H1 (cell line): ENCODE measurements at regions not wholly inside any gene's neighbourhood (a gene's known extent, or its start where the extent isn't known, plus 50 kb on each side); places are given as distances from the start of the nearest gene placed in this dataset.

ENCODE experiments used
- BCL11A ChIP-seq, 2 experiments: IDR thresholded peaks; one replicate each; pipeline ENCODE4 v1.6.1; 2011; ENCODE audit warnings: low read depth in 2 of 2, low read length in 2 of 2, mild to moderate bottlenecking in 2 of 2
- CHD1 ChIP-seq: IDR thresholded peaks from 2 replicates; pipeline ENCODE4 v1.6.1; 2012; ENCODE audit warnings: low read depth, low read length, improper control_type of control experiment
- GTF2F1 ChIP-seq: IDR thresholded peaks from 2 replicates; pipeline ENCODE4 v1.6.1; 2012; ENCODE audit warnings: low read depth, low read length, improper control_type of control experiment, borderline replicate concordance
- JUND ChIP-seq: IDR thresholded peaks from 2 replicates; pipeline ENCODE4 v1.6.1; 2011; ENCODE audit warnings: mild to moderate bottlenecking, improper control_type of control experiment, low read length
- KDM1A ChIP-seq: fragments of 200-600, 300-600 bp; sonication (generic); IDR thresholded peaks from 2 replicates; pipeline ENCODE4 v1.7.1; 2016; ENCODE audit warnings: mild to moderate bottlenecking, low read length, borderline replicate concordance
- PHF8 ChIP-seq: fragments of 200-600 bp; sonication (generic); conservative IDR thresholded peaks from 2 replicates; pipeline ENCODE4 v1.7.1; 2012; ENCODE audit warnings: low read depth, mild to moderate bottlenecking, inconsistent platforms, low read length, moderate library complexity
- POU5F1 ChIP-seq: IDR thresholded peaks from 2 replicates; pipeline ENCODE4 v1.6.1; 2011; ENCODE audit warnings: low read depth, mild to moderate bottlenecking, low read length, moderate library complexity
- RFX5 ChIP-seq: IDR thresholded peaks from 2 replicates; pipeline ENCODE4 v1.6.1; 2011; ENCODE audit warnings: low read depth, low read length, improper control_type of control experiment, borderline replicate concordance
- RXRA ChIP-seq: IDR thresholded peaks from 2 replicates; pipeline ENCODE4 v1.6.1; 2011; ENCODE audit warnings: low read depth, mild to moderate bottlenecking, low read length, moderate library complexity; ENCODE audit not compliant: insufficient read depth
- SIX5 ChIP-seq: IDR thresholded peaks from 2 replicates; pipeline ENCODE4 v1.6.1; 2011; ENCODE audit warnings: mild to moderate bottlenecking, low read depth, low read length
- TBP ChIP-seq: IDR thresholded peaks from 2 replicates; pipeline ENCODE4 v1.6.1; 2011; ENCODE audit warnings: low read depth, low read length, improper control_type of control experiment
- TCF12 ChIP-seq: IDR thresholded peaks from 2 replicates; pipeline ENCODE4 v1.6.1; 2011; ENCODE audit warnings: low read depth, mild to moderate bottlenecking, low read length
- ZNF274 ChIP-seq: IDR thresholded peaks from 2 replicates; pipeline ENCODE4 v1.7.0; 2012; ENCODE audit warnings: low read length, borderline replicate concordance; ENCODE audit errors: extremely low read depth
- TF ChIP-seq, protein P1 (sequence below): fragments of 300-600 bp; sonication (generic); IDR thresholded peaks from 2 replicates; pipeline ENCODE4 v1.7.1; 2012; ENCODE audit warnings: low read length, moderate library complexity, mild to moderate bottlenecking, inconsistent platforms; ENCODE audit not compliant: insufficient replicate concordance

DNA sequence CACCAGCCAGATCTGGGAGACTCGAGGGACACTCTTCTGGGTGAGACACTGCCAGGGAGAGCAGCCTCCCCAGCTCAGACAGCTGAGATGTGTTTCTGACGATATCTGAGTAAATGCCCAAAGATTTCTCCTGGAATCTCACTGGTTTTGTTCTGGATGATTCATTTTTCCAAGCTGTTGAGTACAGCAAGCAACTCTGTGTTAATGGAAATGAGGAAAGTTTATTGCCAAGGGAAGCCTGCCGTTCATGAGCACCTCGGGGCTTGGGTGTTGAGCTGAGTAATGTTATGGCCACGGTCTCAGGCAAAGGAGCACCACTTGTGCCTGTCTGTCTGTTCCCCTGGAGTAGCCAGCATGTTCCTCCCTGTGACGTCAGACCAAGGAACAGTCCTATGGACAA, 1132.4 kb downstream of the BRD1 start (continued):
- TF ChIP-seq, protein P1, sequence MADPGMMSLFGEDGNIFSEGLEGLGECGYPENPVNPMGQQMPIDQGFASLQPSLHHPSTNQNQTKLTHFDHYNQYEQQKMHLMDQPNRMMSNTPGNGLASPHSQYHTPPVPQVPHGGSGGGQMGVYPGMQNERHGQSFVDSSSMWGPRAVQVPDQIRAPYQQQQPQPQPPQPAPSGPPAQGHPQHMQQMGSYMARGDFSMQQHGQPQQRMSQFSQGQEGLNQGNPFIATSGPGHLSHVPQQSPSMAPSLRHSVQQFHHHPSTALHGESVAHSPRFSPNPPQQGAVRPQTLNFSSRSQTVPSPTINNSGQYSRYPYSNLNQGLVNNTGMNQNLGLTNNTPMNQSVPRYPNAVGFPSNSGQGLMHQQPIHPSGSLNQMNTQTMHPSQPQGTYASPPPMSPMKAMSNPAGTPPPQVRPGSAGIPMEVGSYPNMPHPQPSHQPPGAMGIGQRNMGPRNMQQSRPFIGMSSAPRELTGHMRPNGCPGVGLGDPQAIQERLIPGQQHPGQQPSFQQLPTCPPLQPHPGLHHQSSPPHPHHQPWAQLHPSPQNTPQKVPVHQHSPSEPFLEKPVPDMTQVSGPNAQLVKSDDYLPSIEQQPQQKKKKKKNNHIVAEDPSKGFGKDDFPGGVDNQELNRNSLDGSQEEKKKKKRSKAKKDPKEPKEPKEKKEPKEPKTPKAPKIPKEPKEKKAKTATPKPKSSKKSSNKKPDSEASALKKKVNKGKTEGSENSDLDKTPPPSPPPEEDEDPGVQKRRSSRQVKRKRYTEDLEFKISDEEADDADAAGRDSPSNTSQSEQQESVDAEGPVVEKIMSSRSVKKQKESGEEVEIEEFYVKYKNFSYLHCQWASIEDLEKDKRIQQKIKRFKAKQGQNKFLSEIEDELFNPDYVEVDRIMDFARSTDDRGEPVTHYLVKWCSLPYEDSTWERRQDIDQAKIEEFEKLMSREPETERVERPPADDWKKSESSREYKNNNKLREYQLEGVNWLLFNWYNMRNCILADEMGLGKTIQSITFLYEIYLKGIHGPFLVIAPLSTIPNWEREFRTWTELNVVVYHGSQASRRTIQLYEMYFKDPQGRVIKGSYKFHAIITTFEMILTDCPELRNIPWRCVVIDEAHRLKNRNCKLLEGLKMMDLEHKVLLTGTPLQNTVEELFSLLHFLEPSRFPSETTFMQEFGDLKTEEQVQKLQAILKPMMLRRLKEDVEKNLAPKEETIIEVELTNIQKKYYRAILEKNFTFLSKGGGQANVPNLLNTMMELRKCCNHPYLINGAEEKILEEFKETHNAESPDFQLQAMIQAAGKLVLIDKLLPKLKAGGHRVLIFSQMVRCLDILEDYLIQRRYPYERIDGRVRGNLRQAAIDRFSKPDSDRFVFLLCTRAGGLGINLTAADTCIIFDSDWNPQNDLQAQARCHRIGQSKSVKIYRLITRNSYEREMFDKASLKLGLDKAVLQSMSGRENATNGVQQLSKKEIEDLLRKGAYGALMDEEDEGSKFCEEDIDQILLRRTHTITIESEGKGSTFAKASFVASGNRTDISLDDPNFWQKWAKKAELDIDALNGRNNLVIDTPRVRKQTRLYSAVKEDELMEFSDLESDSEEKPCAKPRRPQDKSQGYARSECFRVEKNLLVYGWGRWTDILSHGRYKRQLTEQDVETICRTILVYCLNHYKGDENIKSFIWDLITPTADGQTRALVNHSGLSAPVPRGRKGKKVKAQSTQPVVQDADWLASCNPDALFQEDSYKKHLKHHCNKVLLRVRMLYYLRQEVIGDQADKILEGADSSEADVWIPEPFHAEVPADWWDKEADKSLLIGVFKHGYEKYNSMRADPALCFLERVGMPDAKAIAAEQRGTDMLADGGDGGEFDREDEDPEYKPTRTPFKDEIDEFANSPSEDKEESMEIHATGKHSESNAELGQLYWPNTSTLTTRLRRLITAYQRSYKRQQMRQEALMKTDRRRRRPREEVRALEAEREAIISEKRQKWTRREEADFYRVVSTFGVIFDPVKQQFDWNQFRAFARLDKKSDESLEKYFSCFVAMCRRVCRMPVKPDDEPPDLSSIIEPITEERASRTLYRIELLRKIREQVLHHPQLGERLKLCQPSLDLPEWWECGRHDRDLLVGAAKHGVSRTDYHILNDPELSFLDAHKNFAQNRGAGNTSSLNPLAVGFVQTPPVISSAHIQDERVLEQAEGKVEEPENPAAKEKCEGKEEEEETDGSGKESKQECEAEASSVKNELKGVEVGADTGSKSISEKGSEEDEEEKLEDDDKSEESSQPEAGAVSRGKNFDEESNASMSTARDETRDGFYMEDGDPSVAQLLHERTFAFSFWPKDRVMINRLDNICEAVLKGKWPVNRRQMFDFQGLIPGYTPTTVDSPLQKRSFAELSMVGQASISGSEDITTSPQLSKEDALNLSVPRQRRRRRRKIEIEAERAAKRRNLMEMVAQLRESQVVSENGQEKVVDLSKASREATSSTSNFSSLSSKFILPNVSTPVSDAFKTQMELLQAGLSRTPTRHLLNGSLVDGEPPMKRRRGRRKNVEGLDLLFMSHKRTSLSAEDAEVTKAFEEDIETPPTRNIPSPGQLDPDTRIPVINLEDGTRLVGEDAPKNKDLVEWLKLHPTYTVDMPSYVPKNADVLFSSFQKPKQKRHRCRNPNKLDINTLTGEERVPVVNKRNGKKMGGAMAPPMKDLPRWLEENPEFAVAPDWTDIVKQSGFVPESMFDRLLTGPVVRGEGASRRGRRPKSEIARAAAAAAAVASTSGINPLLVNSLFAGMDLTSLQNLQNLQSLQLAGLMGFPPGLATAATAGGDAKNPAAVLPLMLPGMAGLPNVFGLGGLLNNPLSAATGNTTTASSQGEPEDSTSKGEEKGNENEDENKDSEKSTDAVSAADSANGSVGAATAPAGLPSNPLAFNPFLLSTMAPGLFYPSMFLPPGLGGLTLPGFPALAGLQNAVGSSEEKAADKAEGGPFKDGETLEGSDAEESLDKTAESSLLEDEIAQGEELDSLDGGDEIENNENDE = no peak
- TF ChIP-seq ZNF274 (no peak), POU5F1 (no peak), GTF2F1 (no peak), RXRA (no peak), KDM1A (no peak), BCL11A (IDR thresholded peaks at IDR 0.05; ENCODE audit: low read depth in 2 of 2, low read length in 2 of 2) (no peak), RFX5 (no peak), CHD1 (no peak), SIX5 (no peak), TBP (no peak), TCF12 (no peak), PHF8 (no peak), JUND (no peak)
